ENCODE measurements at regions not wholly inside any gene's neighbourhood (a gene's known extent, or its start where the extent isn't known, plus 50 kb on each side); places are given as distances from the start of the nearest gene placed in this dataset.

GRCh38 chr13:48873081-48873480 lies 102.6 kb upstream of the FNDC3A start:
- TF ChIP-seq PHB2 (IDR thresholded peaks at IDR 0.05; ENCODE audit: low read depth) = no peak
- TF ChIP-seq NRF1 (conservative IDR thresholded peaks at IDR 0.05 in 1 of 2, IDR thresholded peaks at IDR 0.05 in 1 of 2) = no peak
- TF ChIP-seq ZBTB9 (CRISPR knock-in tag; IDR thresholded peaks at IDR 0.05) = no peak

All from K562 (cell line).